COR-L47 (cell line): ENCODE measurements at regions not wholly inside any gene's neighbourhood (a gene's known extent, or its start where the extent isn't known, plus 50 kb on each side); places are given as distances from the start of the nearest gene placed in this dataset.

ENCODE experiments used
- DNase-seq: peaks from one replicate; lab custom pipeline; 2025; lab: John Stamatoyannopoulos, UW

DNA sequence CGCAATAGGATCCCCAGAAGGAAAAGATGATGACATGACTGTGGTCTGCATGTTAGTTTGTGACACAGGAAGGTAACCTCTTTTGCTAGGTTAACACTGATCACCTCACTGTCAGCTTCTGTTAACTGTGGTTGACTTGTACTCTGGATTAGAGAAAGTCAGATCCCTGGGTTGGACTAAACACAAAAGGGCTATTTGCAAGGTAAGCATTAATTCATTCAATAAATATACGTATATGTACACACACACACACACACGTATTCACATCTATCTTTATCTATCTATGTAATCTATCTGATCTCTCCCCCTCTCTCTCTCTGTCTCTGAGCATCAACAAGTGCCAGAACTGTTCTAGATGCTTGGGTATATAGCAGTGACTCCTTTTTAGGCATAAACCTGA, 136.1 kb upstream of the SNX19 start:
- no peak for DNase-seq

DNA sequence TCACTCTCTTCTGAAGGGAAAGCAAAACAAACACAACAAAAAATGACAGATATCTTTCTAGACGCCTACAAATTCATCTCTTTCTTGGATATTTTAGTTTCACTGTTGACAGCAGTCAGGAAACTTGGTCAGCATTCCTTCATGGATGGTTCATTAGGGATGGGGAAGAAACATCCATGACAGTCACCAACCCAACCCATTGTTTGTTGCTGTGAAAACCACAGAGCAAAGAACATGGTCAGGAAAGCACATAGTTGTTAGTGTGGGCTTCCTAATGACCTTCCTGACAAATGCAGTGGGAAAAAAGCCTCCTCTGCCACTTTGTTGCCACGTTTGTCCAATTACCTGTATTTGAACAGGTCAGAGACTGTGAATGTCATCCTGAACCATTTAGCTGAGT, 139.8 kb upstream of the SNX19 start:
- no peak for DNase-seq

DNA sequence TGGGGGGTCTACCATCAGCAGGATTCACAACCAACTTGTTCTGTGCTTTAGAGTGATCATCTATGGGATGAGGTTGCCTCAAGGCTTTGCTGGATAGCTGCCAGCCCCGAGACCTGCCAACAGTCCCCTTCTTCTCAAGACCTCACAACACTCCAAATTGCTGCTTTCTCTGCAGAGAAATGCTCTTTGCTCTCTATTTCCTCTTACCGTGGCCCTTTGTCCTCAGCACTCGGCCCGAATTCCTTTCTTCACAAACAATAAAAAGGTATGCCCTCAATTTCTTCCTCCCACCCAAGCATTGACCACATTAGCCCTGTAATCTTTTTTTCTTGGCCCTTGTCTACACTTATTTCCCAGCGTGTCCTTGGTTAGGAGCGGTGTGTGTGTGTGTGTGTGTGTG, 147.4 kb upstream of the SNX19 start:
- no peak for DNase-seq

DNA sequence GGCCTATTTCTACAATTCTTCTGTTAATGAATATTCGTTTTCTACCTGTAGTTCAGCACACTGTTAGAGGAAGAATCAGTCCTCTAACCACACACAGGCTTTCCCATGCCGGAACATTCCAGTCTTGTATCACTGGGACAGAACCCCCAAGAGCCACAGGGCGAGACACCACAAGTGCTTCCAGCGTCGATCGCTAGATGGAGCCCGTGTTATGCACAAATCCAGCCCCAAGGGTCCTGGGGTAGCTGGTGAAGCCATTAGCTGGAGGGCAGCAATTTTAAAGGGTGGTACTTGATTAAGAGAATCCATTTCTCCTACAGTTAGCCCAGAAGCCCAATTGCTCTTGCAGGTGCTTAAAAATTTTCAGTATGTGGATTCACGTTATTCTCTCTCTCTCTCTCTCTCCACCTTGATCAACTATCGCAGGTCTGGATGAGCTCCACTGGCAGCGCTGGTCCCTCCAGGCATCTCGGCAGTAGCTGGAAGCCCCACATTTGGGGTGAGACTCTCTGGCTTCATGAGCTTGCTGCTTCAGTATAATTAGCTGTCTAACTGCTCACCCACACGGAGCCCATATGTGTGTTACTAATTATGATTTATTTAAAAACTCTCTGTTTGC, 148.2 kb upstream of the SNX19 start:
- DNase-seq = peak; percentile 17

DNA sequence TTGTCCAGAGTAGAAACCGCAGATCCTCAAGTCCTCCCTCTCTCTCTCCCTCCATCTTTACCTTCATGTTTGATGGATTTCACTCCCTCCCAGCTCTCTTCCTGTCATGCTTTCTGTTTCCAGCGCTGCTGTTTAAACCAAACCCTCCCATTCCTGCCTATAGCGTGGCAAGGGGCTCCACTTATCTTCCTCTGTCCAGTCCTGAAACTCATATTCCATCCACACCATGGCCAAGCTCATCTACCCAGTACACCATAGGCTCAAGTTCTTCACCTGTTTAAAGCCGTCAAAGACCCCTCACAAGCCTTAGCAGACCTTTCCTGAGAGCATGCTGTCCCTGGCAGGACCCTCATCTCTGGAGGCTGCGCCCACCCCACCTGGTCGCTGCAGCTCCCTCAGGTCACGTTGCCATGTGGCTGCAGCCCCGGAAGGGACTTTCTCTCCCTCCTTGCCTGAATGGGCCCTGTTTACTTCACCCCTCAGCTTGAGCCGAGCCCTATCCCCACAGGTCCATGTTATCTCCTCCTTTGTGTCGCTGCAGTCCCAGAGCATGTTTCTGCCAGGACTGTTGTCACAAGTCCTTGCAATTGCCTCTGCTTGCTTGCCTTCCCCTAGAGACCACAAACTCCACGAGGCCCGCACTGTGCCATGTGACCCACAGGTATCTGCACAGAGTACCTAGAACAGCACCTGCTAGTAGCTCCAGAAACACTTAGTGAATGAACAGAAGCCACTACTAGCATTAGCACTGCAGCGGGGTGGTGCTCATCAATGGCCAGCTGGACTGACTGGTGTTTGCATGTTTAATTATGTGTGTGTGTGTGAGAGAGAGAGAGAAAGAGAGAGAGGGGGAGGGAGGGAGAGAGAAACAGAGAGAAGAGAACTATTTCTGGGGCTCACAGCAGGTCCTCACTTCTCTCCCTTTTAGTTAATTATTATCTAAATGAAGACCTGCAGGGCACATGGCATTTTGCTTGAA, 149.4 kb upstream of the SNX19 start:
- no peak for DNase-seq

DNA sequence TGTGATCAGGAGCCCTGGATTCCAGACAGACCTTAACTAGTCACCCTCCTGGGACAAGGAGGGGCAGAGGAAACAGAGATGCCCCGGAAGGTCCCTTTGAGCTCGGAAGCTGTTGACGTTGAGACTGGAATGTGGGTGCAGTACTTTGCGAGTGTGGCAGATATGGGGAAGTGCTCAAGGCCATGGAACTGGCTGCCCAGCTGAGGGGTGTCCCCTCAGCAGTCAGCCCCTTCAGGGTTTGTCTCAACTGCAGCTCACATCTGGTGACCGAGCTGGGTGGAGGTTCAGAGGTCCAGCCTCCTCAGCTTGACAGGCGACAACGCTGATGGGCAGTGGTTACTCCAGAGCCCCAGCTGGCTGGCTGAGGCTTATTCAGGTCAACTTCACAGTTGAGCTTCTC, 150.3 kb upstream of the SNX19 start:
- DNase-seq = no peak

DNA sequence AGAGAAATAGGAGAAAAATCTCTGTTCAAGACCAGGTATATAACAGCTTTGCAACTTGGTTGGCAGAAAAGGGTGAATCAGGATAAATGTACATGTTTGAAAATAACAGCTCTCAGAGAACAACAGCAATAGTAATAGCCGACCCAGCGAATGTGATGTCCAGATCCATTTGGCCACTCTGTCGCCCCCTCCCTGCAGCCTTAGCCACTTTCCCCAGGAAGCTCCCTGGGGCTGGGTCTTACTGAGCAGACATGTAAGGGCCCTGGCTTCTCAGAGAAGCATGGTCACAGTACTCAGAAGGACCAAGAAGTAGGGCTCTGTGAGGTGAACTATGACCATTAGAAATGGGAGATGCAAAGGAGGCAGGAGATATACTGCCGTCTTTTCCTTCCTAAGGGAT, 154.1 kb upstream of the SNX19 start:
- no peak for DNase-seq

DNA sequence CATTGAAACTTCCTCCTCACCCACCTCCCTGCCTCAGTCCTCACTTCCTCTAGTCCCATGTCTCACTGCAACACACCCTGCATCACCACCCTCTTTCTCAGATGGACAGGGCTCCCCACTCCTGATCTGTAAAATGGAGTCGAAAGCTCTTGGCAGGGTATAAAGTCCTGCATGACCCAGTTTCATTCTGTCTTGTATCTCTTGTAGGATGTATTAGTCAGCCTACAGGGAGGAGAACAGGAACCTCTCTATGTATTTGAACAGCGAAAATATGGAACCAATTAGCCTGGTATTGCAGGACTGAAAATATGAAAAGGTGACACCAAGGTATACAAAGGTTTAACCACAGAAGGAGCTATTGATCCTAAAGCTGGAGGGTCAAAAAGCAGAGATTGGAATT, 156.9 kb upstream of the SNX19 start:
- DNase-seq = no peak

DNA sequence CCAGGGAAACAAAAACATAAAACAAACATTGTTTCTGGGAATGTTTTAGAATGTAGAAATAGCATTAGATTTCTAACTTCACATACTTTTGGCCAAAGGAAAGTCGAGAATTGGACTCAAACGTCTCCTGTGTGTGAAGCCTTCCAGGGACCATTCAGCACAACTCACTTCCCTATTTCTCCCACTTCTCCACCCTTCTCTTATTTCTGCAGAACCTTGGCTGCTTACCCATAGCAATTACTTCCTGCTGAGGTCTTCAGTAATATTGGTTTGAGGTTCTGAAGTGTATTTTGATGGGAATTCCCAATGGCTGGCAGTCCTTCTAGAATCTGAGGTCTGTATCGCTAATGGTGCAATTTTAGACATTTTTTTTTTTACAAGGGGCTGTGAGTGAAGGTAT, 158.3 kb upstream of the SNX19 start:
- DNase-seq = no peak

DNA sequence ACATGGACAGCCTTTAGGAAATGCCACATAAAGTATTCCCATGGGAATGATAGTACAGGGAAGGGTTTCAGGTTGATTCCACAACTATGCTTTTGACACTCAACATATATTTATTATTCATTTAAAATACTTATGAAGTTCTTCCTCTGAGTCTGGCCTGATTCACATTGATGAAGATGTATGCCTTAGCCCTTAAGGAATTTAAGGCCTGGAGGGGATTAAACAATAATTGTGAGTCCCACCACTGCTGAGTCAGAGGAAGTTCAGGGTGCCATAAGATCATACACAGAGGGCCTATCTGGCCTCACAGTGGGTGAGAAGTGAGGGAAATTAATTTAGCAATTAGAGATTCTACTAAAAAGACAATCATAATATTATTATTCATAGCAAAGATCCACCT, 161.1 kb upstream of the SNX19 start:
- no peak for DNase-seq

DNA sequence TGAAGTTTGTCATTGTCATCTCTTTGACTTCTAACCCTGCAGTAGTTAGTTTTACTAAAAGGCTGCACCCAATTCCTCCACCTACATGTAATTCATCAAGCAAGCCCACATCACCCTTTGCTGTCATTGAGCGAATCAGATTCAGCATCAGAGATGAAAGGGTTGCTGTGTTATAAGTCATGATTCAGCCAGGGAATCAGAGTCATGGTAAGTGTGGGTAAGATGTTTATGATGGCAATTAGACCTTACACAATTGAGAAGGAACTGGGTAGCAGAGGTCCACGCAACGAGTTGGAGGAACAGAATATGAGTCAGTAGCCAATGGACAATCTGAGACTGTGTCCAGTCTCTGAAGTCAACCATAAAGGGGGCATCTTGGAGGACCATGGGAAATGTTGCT, 162.8 kb upstream of the SNX19 start:
- DNase-seq = no peak

DNA sequence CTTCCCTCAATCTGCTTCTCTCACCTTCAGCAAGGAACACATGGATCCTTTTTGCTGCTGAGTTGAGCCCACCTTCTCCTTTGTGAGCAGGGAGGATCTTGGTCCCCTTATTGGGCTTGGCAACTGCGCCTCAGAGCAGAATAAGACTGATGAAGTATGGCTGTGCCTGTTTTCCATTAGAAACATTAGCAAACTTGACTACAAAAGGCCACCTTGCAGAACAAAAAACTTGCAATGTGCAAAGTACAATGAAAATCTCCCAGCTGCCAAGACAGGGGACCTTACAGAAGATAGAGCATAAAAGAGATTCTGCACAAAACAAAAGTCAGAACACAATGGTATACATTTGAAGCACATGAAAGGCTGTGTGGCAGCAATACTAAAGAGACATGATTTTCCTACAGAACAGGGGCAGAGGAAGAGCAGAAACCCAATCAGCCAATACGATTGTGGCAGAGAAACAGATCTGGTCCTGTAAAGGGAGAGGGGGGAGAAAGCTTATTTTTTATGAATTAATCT, 173.5 kb upstream of the SNX19 start:
- no peak for DNase-seq

DNA sequence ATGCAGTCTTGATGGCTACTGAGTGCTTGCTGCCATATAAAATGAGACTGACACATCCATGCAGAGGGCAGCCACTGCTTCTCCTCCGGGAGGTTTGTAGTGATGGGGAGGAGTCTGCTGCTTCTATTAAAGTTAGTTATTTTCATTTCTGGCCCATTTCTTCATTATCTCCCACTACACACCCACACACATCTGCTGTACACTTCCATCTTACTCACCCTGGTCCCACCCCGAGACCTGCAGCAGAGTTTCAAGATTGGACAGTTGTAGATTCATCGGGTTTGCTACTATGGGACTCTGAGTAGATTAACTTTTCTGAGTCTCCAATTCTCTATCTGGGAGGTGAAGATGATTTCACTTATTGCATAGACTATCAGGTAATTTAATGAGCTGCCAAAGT, 176.2 kb upstream of the SNX19 start:
- no peak for DNase-seq

DNA sequence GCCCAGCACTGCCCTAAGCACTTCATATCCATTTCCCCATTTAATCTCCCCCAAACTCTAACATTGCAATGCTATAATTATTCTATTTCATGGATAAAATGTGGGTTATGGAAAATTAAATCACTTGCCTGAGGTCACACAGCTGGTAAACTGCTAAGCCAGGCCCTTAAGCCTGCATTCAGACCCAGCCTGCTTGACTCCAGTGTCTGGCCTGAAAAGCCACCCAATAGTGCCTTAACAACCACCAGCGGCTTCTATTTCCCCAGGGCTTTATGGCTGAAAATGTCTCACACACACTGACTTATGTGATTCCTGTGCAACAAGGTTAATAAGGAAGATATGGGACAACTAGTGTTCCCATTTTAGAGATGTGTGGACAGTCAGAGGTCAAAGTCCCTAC, 178.5 kb upstream of the SNX19 start:
- no peak for DNase-seq

DNA sequence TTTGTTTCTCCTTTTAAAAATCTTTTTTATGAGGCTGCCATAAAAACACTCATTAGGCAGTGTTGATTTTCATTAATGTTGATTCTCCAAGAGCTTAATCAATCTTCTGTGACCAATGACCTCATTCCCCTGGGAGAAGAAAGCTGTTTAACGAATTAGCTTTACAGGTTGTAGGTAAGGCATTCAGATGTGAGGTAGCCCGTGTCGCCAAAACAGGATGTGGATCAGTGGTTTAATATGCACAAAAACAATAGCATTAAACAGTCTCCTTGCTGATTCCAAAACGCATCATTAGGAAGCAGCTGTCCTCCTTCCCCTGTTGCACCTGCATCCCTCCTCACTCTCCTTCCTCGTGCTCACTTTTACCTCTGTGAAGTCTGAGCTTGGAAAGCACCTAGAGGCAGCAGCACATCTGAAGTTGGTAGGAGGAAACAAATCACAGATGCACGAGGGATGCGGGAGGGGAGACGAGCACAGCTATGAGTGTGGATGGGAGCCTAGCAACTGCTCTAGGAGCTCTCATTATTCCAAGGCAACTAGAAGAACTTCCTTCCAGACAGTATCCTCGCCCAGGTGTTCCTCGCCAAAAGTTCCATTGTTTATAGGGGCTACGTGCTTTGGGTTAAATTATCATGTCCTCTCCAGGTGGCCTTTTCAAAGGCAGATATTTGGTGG, 179.4 kb upstream of the SNX19 start:
- peak; percentile 2 for DNase-seq

DNA sequence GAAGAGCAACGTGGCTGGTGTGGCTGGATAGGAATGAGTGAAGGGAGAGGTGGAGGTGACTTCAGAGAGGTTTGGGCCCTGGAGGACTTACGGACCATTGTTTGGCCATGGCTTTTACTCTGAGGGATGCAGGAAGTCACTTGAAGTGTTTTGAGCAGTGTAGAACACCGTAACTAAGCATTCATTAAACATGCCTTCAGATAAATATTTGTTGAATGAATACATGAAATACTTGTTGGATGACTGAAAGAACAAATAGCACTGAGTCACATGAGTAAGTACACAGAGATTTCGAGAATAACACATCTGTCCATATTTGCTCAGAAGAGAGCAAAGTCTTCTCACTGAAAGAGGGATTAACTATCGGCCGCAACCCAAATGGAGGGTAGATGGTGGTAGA, 182.7 kb upstream of the SNX19 start:
- no peak for DNase-seq

DNA sequence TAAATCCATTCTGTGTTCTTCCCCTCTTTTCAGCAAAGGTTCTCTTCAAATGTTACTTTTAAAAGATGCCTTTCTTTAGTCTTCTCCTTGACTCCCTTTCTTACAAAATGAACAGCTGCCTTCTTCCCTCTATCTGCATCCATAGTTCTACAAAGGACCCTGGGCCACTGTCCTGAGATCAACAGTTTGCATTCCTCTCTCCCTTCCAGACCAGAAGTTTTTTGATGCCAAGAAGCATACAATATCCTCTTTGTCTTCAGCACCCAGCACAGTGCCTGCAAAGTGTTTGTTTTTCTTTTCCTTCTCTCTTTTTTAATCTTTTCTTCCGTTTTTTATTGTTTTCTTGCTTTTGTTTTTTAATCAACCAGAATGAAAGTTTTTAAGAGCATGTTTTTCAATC, 183.5 kb upstream of the SNX19 start:
- no peak for DNase-seq

DNA sequence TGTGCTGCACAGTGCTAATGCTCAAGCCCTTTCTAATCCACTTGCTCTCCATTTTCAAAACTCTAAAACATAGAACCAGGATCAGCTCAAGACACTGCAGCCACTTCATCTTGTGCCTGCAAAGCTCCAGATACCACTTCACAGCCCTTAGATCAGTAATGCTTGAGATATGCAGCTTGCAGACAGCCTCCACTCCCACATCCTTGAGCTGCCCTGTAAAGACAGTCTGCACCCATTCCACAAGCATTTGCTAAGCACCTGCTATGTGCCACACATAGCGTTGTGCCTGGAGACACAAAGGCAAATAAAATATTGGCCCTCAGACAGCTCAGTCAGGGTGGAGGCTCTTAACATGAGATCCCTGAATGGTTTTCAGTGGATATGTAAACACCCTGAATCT, 192.5 kb upstream of the SNX19 start:
- DNase-seq = no peak

DNA sequence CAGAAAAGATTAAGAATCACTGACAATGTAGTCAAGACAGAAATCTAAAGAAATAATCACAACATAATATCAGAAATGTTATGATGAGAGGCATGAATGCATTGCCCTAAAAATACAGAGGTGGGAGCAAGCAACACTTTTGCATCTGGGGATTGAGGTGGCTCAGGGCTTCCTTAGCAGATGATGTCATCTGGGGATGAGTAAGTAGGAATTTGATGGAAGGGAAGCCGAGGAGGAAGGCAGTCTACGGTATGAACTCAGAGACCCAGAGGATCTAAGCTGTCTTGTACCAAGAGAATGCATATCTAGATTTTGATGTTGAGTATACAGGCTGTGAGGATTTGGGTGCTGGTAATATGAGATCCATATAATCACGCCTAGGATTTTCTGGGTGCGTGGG, 193.0 kb upstream of the SNX19 start:
- DNase-seq = no peak

DNA sequence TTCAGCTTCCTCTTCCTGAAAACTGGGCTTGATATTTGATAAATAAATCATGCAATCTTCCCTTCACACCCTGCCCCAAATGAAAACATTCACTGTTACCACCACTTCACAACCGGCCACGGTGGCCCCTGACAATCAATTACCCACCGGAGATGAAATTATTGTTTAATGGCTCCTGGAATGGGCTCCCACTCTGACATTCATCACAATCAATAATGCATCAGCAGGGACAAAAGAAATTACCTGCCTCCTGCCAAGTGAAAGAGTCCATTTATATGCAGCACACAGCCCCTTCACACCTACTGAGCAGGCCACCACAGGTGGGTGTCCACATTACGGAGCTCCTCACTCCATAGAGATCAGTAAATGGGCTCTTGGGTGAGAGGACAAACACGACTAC, 193.5 kb upstream of the SNX19 start:
- no peak for DNase-seq

DNA sequence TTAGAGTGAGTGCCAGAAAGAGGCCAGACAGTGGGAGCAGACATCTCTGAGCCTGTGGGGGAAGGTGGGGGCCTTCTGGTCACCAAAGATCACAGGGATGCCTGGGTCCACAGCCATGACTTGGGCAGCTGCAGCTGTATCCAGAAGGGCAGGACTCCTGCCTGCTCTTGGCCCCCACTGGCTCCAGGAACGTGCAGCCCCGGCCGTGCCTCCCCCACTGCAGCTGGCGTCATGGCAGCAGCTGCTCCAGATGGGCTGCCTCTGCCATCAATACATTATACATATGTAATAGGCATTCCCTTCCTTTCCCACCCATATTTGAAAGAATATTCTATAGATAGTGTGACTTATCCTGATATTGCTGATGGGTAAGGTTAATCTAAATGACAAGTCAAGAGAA, 195.5 kb upstream of the SNX19 start:
- DNase-seq = no peak

DNA sequence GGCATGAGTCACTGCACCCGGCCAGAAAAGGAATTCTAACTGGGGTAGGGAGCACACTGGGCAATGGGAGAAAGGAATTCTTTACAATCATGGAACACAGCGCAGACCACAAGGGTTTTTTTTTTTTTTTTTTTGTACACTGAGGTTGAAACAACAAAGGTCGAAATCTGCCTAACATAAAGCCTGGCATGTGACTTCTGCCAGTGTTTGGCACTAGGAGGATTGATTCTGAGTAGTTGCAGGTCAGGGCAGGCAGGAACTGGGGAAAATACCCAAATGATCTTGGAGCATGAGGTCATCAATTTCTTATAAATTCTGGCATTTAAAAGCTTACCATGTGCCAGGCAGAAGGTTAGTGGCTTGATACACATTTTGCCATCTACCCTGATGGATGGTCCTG, 202.0 kb upstream of the SNX19 start:
- no peak for DNase-seq
